ENCODE measurements at regions not wholly inside any gene's neighbourhood (a gene's known extent, or its start where the extent isn't known, plus 50 kb on each side); places are given as distances from the start of the nearest gene placed in this dataset.

DNA sequence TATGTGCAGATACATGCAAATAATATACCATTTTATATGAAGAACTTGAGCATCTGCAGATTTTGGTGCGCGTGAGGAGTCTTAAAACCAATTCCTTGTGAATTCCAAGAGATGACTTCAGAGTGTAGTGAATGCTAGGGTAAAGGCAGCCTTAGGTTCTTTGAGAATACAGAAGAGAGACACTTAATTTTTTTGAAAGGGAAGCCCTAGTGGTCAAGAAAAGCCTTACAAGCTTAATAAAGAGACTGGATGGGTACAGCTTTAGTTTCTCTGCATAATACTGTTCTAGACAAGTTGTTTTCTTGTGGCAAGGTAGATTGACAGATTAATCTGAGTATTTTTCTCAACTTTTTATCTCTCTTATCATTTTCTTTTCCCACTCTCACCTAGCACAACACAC is 636.5 kb downstream of the DNAJB9 start:
- H3K27me3 ChIP-seq, result no peaks in the 10 kb centered on the region
- DNase-seq, result no peak
- peaks cover 0 to 6% of the 10 kb centered on the region in 2 donors for H3K9me3 ChIP-seq
- H3K27ac ChIP-seq, result no peak overlapping the region
- intact Hi-C loops (cut with DNase I; ENCODE audit: low total_unique reads), result no loop called here
- no peaks in the 10 kb centered on the region for H3K36me3 ChIP-seq
- TF ChIP-seq POLR2A (IDR thresholded peaks at IDR 0.05), result no peak
- TF ChIP-seq, protein P1, sequence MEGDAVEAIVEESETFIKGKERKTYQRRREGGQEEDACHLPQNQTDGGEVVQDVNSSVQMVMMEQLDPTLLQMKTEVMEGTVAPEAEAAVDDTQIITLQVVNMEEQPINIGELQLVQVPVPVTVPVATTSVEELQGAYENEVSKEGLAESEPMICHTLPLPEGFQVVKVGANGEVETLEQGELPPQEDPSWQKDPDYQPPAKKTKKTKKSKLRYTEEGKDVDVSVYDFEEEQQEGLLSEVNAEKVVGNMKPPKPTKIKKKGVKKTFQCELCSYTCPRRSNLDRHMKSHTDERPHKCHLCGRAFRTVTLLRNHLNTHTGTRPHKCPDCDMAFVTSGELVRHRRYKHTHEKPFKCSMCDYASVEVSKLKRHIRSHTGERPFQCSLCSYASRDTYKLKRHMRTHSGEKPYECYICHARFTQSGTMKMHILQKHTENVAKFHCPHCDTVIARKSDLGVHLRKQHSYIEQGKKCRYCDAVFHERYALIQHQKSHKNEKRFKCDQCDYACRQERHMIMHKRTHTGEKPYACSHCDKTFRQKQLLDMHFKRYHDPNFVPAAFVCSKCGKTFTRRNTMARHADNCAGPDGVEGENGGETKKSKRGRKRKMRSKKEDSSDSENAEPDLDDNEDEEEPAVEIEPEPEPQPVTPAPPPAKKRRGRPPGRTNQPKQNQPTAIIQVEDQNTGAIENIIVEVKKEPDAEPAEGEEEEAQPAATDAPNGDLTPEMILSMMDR (IDR thresholded peaks at IDR 0.05), result no peak
- no peaks in the 10 kb centered on the region for H3K4me1 ChIP-seq
- no peak overlapping the region for H3K4me3 ChIP-seq

DNA sequence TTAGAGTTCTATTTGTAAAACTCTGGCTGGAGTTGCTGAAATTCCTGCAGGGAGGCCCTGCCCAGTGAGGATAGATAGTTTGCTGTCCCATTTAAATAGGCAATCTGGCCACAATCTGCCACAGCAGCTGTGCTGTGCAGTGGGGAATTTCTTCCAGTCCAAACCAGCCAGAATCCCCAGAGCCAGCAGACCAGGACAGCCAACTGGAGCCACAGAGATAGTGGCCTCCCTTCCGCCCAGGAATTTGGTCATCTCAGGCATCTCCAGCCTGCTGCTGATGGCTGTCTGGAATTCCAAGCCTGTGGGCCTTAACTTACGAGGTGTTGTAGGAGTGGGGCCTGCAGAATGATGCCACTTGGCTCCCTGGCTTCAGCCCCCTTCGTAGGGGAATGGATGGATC is 643.4 kb downstream of the DNAJB9 start:
- Histone ChIP-seq H3K9me3 (no peaks in the 10 kb centered on the region), H3K4me1 (no peaks in the 10 kb centered on the region), H3K27ac (no peak overlapping the region), H3K36me3 (no peaks in the 10 kb centered on the region), H3K27me3 (no peaks in the 10 kb centered on the region), H3K4me3 (no peak overlapping the region)
- no peak for DNase-seq
- intact Hi-C loops (cut with DNase I; ENCODE audit: low total_unique reads), result no loop called here
- no peak for TF ChIP-seq POLR2A (IDR thresholded peaks at IDR 0.05)
- TF ChIP-seq, protein P1 (IDR thresholded peaks at IDR 0.05), result no peak

DNA sequence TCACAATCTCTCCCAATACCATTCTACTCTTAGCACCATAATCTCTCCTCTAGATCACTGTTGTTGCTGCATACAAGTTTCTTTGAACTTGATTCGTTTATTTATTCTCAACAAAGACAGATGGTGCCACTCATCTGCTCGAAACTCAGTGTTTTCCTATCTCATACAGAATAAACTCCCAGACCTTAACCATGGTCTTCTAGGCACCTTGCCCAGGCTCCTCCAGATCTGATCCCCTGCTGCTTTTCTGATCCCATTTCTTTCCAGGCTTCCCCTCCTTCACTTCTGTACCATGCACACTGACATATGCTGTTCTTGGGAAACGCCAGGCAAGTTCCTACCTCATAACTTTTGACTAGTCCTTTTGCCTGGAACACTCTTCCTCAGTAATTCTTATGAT is 645.7 kb downstream of the DNAJB9 start:
- TF ChIP-seq, protein P1 (IDR thresholded peaks at IDR 0.05), result no peak
- TF ChIP-seq POLR2A (IDR thresholded peaks at IDR 0.05), result no peak
- no peak for DNase-seq
- Histone ChIP-seq H3K9me3 (no peaks in the 10 kb centered on the region), H3K27me3 (no peaks in the 10 kb centered on the region), H3K27ac (no peak overlapping the region), H3K4me1 (no peaks in the 10 kb centered on the region), H3K4me3 (no peak overlapping the region), H3K36me3 (no peaks in the 10 kb centered on the region)
- intact Hi-C loops (cut with DNase I; ENCODE audit: low total_unique reads), result no loop called here

DNA sequence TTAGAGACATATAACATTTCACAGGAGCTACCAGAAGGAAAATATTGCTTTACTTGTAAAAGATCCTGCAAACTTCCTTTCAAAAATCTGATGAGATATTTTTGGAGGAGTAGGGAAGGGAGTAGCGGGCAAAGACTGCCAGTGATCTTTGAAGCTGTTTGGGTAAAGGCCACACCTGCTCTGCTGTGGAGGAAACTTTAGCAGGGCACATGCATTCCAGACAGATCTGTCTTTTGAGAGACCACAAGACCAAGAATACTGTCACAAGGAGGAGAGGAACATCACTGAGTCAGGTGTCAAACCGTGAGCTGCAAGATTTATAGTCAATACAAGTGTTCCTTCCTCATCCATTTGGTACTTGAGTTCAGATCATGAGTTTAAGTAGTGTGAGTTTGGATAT is 654.4 kb downstream of the DNAJB9 start:
- TF ChIP-seq POLR2A (IDR thresholded peaks at IDR 0.05), result no peak
- TF ChIP-seq, protein P1 (IDR thresholded peaks at IDR 0.05), result no peak
- intact Hi-C loops (cut with DNase I; ENCODE audit: low total_unique reads), result no loop called here

DNA sequence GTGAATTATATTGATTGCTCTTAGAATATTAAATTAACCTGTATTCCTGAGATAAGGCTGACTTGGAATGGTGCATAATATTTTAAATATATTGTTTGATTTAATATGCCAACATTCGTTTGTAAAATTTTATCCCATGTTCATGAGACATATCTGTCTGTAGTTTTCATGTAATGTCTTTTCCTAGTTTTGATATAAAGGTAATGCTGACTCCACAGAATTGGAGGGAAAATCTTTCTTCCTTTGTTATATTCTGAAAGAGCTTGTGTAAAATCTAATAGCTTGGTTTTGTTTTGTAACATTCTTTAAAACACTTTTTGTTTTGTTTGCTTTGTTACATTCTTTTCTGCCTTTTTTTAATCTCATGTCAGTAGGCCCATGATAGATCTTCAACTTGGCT is 657.0 kb downstream of the DNAJB9 start:
- no peaks in the 10 kb centered on the region for H3K9me3 ChIP-seq
- H3K36me3 ChIP-seq, result no peaks in the 10 kb centered on the region
- TF ChIP-seq POLR2A (IDR thresholded peaks at IDR 0.05), result no peak
- TF ChIP-seq, protein P1 (IDR thresholded peaks at IDR 0.05), result no peak
- no peaks in the 10 kb centered on the region for H3K4me1 ChIP-seq
- H3K4me3 ChIP-seq, result no peak overlapping the region
- intact Hi-C loops (cut with DNase I; ENCODE audit: low total_unique reads), result no loop called here
- no peak for DNase-seq
- no peak overlapping the region for H3K27ac ChIP-seq
- no peaks in the 10 kb centered on the region for H3K27me3 ChIP-seq

More for the DNA sequence above, 654.4 kb downstream of the DNAJB9 start:
- no peaks in the 10 kb centered on the region for H3K36me3 ChIP-seq
- DNase-seq, result no peak
- no peak overlapping the region for H3K27ac ChIP-seq
- H3K4me1 ChIP-seq, result no peaks in the 10 kb centered on the region
- H3K4me3 ChIP-seq, result no peak overlapping the region
- no peaks in the 10 kb centered on the region for H3K9me3 ChIP-seq
- H3K27me3 ChIP-seq, result no peaks in the 10 kb centered on the region

Measured in uterus (tissue), 3 donors.